GM23338 (cell line): ENCODE measurements at regions not wholly inside any gene's neighbourhood (a gene's known extent, or its start where the extent isn't known, plus 50 kb on each side); places are given as distances from the start of the nearest gene placed in this dataset.

Source experiments
- CREB1 ChIP-seq: fragments of 250-450 bp; sonication (Bioruptor Pico); IDR thresholded peaks from 2 replicates; pipeline ENCODE4 v1.5.0; 2020; ENCODE audit warnings: low read depth, mild to moderate bottlenecking, moderate library complexity
- CTCF ChIP-seq, 2 experiments: fragments of 200-600 bp in 1 of 2; sonication (generic) in 1 of 2; conservative IDR thresholded peaks; 2 replicates each; pipeline versions ENCODE4 v1.5.1 to v1.6.1; 2016 to 2017; ENCODE audit warnings: antibody characterized with exemption in 2 of 2, low read depth in 2 of 2, mild to moderate bottlenecking in 2 of 2, moderate library complexity in 1 of 2
- ETS1 ChIP-seq: IDR thresholded peaks from 2 replicates; pipeline ENCODE4 v1.6.1; 2016; ENCODE audit warnings: antibody characterized with exemption
- EZH2 ChIP-seq: fragments of 200-600 bp; sonication (generic); IDR thresholded peaks from one replicate; pipeline ENCODE4 v1.8.0; 2017; ENCODE audit warnings: antibody characterized with exemption, mild to moderate bottlenecking, low read depth; ENCODE audit not compliant: unreplicated experiment
- EZH2phosphoT487 ChIP-seq: fragments of 200-600 bp; sonication (generic); IDR thresholded peaks from one replicate; pipeline ENCODE4 v1.8.1; 2018; ENCODE audit warnings: antibody characterized with exemption; ENCODE audit not compliant: unreplicated experiment
- JUNB ChIP-seq: IDR thresholded peaks from one replicate; pipeline ENCODE4 v1.6.1; 2016; ENCODE audit warnings: antibody characterized with exemption; ENCODE audit not compliant: unreplicated experiment
- NANOG ChIP-seq: IDR thresholded peaks from 2 replicates; pipeline ENCODE4 v1.6.1; 2016; ENCODE audit warnings: antibody characterized with exemption, borderline replicate concordance
- POLR2AphosphoS5 ChIP-seq: IDR thresholded peaks from 2 replicates; pipeline ENCODE4 v1.6.1; 2016; ENCODE audit warnings: antibody characterized with exemption, low read depth
- REST ChIP-seq: IDR thresholded peaks from one replicate; pipeline ENCODE4 v1.6.1; 2018; ENCODE audit warnings: antibody characterized with exemption; ENCODE audit not compliant: unreplicated experiment
- STAT1 ChIP-seq: IDR thresholded peaks from one replicate; pipeline ENCODE4 v1.6.1; 2016; ENCODE audit warnings: antibody characterized with exemption; ENCODE audit not compliant: unreplicated experiment
- ZNF114 ChIP-seq: fragments of 250-450 bp; sonication (Bioruptor Pico); IDR thresholded peaks from 2 replicates; pipeline ENCODE4 v1.5.0; 2020; ENCODE audit warnings: mild to moderate bottlenecking, moderate library complexity
- ZNF462 ChIP-seq: fragments of 250-450 bp; sonication (Bioruptor Pico); IDR thresholded peaks from 2 replicates; pipeline ENCODE4 v1.5.0; 2020; ENCODE audit warnings: mild to moderate bottlenecking, moderate library complexity

- no peak for TF ChIP-seq CTCF (conservative IDR thresholded peaks at IDR 0.05; ENCODE audit: low read depth in 2 of 2)
- TF ChIP-seq EZH2: no peak
- no peak for TF ChIP-seq EZH2phosphoT487
- TF ChIP-seq JUNB: no peak
- TF ChIP-seq STAT1: no peak
- no peak for TF ChIP-seq ZNF462 (CRISPR knock-in tag)
- TF ChIP-seq REST: no peak
- TF ChIP-seq CREB1 (CRISPR knock-in tag): no peak
- no peak for TF ChIP-seq POLR2AphosphoS5
- no peak for TF ChIP-seq ZNF114 (CRISPR knock-in tag)
- no peak for TF ChIP-seq ETS1
- no peak for TF ChIP-seq NANOG
Measured at GRCh38 chr15:55116636-55117035, 80.1 kb downstream of the RSL24D1 start.
